SH-SY5Y (cell line): ENCODE measurements at regions not wholly inside any gene's neighbourhood (a gene's known extent, or its start where the extent isn't known, plus 50 kb on each side); places are given as distances from the start of the nearest gene placed in this dataset.

Experiments used
- GATA2 ChIP-seq: IDR thresholded peaks from 2 replicates; pipeline ENCODE4 v1.6.1; 2011; ENCODE audit warnings: mild to moderate bottlenecking, low read depth, low read length
- GATA3 ChIP-seq: IDR thresholded peaks from 2 replicates; pipeline ENCODE4 v1.6.1; 2011; ENCODE audit warnings: low read depth, mild to moderate bottlenecking, low read length, moderate library complexity

GRCh38 chr2:234394450-234394849 lies 102.4 kb downstream of the ARL4C start:
- TF ChIP-seq GATA2: no peak
- no peak for TF ChIP-seq GATA3
